OCI-LY1 (cell line): ENCODE measurements at regions not wholly inside any gene's neighbourhood (a gene's known extent, or its start where the extent isn't known, plus 50 kb on each side); places are given as distances from the start of the nearest gene placed in this dataset.

Experiments
- EZH2 ChIP-seq: fragments of 200-600 bp; sonication (generic), shearing (Covaris generic); IDR thresholded peaks from 2 replicates; pipeline ENCODE4 v1.8.0; 2017; ENCODE audit warnings: borderline replicate concordance, mixed run types, mild to moderate bottlenecking, antibody characterized with exemption, low read length, moderate library complexity, mixed read lengths
- TF ChIP-seq, protein P1 (sequence below): fragments of 200-600 bp; sonication (generic), shearing (Covaris generic); IDR thresholded peaks from 2 replicates; pipeline ENCODE4 v1.5.1; 2017; ENCODE audit warnings: mild to moderate bottlenecking, antibody characterized with exemption, low read length, moderate library complexity, mixed read lengths

DNA sequence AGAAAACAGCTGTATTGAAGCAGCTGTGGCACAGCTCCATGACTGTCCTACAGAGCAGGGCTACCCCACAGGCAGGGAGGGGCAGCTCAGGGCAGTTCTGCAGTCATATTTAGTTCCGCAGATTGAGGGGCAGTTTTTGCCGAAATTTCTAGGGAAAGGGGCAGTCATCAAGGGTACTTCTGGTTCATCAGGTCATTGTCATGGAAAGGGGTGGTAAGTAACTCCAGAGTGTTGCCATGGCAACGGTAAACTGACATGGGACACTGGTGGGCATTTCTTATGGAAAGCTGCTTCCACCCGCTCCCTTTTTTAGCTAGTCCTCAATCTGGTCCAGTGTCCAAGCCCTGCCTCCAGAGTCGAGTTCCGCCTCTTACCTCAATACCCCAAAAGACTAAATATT lies 702.8 kb downstream of the LIG4 start:
- TF ChIP-seq, protein P1, sequence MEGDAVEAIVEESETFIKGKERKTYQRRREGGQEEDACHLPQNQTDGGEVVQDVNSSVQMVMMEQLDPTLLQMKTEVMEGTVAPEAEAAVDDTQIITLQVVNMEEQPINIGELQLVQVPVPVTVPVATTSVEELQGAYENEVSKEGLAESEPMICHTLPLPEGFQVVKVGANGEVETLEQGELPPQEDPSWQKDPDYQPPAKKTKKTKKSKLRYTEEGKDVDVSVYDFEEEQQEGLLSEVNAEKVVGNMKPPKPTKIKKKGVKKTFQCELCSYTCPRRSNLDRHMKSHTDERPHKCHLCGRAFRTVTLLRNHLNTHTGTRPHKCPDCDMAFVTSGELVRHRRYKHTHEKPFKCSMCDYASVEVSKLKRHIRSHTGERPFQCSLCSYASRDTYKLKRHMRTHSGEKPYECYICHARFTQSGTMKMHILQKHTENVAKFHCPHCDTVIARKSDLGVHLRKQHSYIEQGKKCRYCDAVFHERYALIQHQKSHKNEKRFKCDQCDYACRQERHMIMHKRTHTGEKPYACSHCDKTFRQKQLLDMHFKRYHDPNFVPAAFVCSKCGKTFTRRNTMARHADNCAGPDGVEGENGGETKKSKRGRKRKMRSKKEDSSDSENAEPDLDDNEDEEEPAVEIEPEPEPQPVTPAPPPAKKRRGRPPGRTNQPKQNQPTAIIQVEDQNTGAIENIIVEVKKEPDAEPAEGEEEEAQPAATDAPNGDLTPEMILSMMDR, result no peak
- TF ChIP-seq EZH2, result no peak
